ENCODE measurements at regions not wholly inside any gene's neighbourhood (a gene's known extent, or its start where the extent isn't known, plus 50 kb on each side); places are given as distances from the start of the nearest gene placed in this dataset.

- TF ChIP-seq CTCF (conservative IDR thresholded peaks at IDR 0.05; ENCODE audit: low read depth, low read length) = no peak
- H3K4me3 ChIP-seq (ENCODE audit: low read depth, low read length) = no peak overlapping the region
- no peak for DNase-seq (ENCODE audit: low read depth)
Observed at GRCh38 chr20:59520814-59521213, 83.5 kb upstream of the PHACTR3 start.

DNA sequence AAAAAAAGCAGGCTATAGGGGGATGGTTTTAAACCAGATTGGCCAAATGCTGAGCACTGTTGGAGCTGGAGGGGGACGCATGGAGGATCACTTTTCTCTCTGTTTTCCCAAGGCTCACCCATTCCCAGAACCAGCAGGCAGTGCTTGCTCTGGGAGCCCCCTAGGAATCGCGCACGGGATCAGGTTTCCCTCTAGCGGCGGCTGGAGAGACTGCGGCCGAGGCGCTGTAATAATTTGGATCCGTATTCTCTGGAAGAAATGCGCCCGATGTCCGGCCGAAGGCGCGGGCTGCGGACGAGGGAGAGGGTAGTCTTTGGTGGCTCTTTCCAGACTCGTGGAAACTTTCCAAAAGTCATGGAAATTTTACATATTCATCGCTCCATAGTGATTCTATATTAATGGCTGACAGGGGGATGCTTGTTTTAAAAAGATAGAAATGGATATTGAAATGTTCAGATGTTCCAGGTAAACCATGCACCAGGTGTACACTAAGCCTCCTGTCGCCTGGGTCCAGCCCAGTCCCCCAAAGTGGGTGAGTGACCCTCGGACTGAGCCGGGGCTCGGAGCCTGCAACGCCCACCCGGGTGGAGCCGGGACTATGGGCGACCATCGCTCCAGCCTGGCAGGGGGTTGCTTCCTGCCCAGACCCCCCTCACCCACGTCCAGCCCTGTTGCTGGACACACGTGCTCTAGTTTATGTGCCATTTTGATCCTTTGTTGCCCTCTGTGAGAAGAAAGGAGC lies 78.7 kb upstream of the PHACTR3 start:
- TF ChIP-seq CTCF (conservative IDR thresholded peaks at IDR 0.05; ENCODE audit: low read depth, low read length) = peak; percentile 84
- H3K4me3 ChIP-seq (ENCODE audit: low read depth, low read length) = no peak overlapping the region
- peak; percentile 47 for DNase-seq (ENCODE audit: low read depth)

- peak; percentile 60 for TF ChIP-seq CTCF (conservative IDR thresholded peaks at IDR 0.05; ENCODE audit: low read depth, low read length)
- peak; percentile 34 for DNase-seq (ENCODE audit: low read depth)
- H3K4me3 ChIP-seq (ENCODE audit: low read depth, low read length) = no peak overlapping the region
Observed at GRCh38 chr20:59526242-59527225, 77.8 kb upstream of the PHACTR3 start.

DNA sequence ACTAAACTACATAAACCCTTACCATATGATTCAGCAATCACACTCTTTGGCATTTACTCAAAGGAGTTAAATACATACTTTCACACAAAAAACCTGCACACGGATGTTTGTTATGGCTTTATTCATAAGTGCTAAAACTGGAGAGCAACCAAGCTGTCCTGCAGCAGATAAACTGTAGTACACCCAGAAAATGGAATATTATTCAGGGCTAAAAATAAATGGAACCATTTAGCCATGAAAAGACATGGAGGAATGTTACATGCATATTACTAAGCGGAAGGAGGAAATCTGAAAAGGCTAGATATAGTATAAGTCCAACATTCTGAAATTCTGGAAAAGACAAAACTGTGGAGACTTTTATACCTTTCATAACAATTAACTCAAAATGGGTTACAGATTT lies 73.6 kb upstream of the PHACTR3 start:
- H3K4me3 ChIP-seq (ENCODE audit: low read depth, low read length) = no peak overlapping the region
- no peak for DNase-seq (ENCODE audit: low read depth)
- no peak for TF ChIP-seq CTCF (conservative IDR thresholded peaks at IDR 0.05; ENCODE audit: low read depth, low read length)

- no peak overlapping the region for H3K4me3 ChIP-seq (ENCODE audit: low read depth, low read length)
- TF ChIP-seq CTCF (conservative IDR thresholded peaks at IDR 0.05; ENCODE audit: low read depth, low read length) = no peak
- DNase-seq (ENCODE audit: low read depth) = no peak
Observed at GRCh38 chr20:59537991-59538390, 66.3 kb upstream of the PHACTR3 start.

DNA sequence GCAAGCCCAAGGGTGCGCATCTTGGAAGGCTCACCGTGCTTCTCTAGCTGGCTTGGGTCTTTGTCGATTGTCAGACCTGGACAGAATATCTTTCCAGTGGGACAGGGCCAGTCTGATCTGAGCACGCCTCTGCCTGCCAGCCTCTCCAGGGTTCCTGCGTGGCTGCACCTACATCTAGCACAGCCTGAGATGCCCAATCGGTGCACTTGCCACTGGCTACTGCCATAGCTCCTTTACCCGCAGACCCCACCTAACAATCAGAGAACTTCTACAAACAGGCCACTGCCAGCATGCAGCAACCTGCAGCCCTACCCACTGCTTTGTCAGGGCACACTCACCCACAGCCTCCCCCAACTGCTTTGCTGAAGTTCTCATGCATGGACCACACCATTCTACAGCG lies 56.7 kb upstream of the PHACTR3 start:
- DNase-seq (ENCODE audit: low read depth) = no peak
- no peak for TF ChIP-seq CTCF (conservative IDR thresholded peaks at IDR 0.05; ENCODE audit: low read depth, low read length)

More for the DNA sequence above, 56.7 kb upstream of the PHACTR3 start:
- no peak overlapping the region for H3K4me3 ChIP-seq (ENCODE audit: low read depth, low read length)
